LNCAP (cell line): ENCODE measurements at regions not wholly inside any gene's neighbourhood (a gene's known extent, or its start where the extent isn't known, plus 50 kb on each side); places are given as distances from the start of the nearest gene placed in this dataset.

Experiments used
- CTCF ChIP-seq: fragments of 450-650 bp; IDR thresholded peaks from 2 replicates; pipeline ENCODE4 v1.5.1; 2017; ENCODE audit warnings: mild to moderate bottlenecking

- no peak for TF ChIP-seq CTCF
These were observed 91.2 kb upstream of the SLC45A1 start for GRCh38 chr1:8226747-8227146.

GRCh38 chr1:8223526-8223925 is 94.4 kb upstream of the SLC45A1 start:
- TF ChIP-seq CTCF, result no peak

GRCh38 chr1:8222789-8223188 is 95.1 kb upstream of the SLC45A1 start:
- TF ChIP-seq CTCF, result no peak

GRCh38 chr1:8219530-8219929 is 98.4 kb upstream of the SLC45A1 start:
- no peak for TF ChIP-seq CTCF

GRCh38 chr1:8218351-8219092 is 99.4 kb upstream of the SLC45A1 start:
- TF ChIP-seq CTCF, result no peak

GRCh38 chr1:8217809-8218208 is 100.1 kb upstream of the SLC45A1 start:
- TF ChIP-seq CTCF, result no peak

- no peak for TF ChIP-seq CTCF
These were observed 100.8 kb upstream of the SLC45A1 start for GRCh38 chr1:8217011-8217711.
